SK-N-MC (cell line): ENCODE measurements at regions not wholly inside any gene's neighbourhood (a gene's known extent, or its start where the extent isn't known, plus 50 kb on each side); places are given as distances from the start of the nearest gene placed in this dataset.
"Not testable (repeated sequence)": the region's sequence is repeated elsewhere in the genome, so short reads cannot be mapped to it uniquely, and the experiment has no call there.

ENCODE experiments used
- DNase-seq: peaks from one replicate; pipeline ENCODE4 v3.0.0-alpha.2; 2011; ENCODE audit warnings: low read depth, low spot score
- H3K27ac ChIP-seq: fragments of 200-600 bp; sonication (generic); 2 replicates; pipeline ENCODE4 v1.5.1; 2016; ENCODE audit warnings: mixed run types
- H3K36me3 ChIP-seq: fragments of 200-600 bp; sonication (generic); 2 replicates; pipeline ENCODE4 v1.6.1; 2017; ENCODE audit warnings: antibody characterized with exemption, low read length, mixed read lengths; ENCODE audit not compliant: insufficient read depth
- H3K4me3 ChIP-seq: fragments of 200-600 bp; sonication (generic); 2 replicates; pipeline ENCODE4 v1.5.1; 2016
- H3K9ac ChIP-seq: fragments of 200-600 bp; sonication (generic); 2 replicates; pipeline ENCODE4 v1.8.0; 2017; ENCODE audit warnings: mixed run types, mixed read lengths; ENCODE audit not compliant: insufficient read length
- H3K9me3 ChIP-seq: fragments of 200-600 bp; sonication (generic); 2 replicates; pipeline ENCODE4 v1.6.1; 2017; ENCODE audit warnings: low read depth, mild to moderate bottlenecking, antibody characterized with exemption, low read length, moderate library complexity, mixed read lengths
- EZH2 ChIP-seq: fragments of 200-600 bp; sonication (generic); IDR thresholded peaks from one replicate; pipeline ENCODE4 v1.6.1; 2017; ENCODE audit warnings: antibody characterized with exemption
- FOXP2 ChIP-seq: optimal IDR thresholded peaks from 2 replicates; pipeline ENCODE3; 2011; ENCODE audit warnings: mild to moderate bottlenecking, moderate library complexity; ENCODE audit not compliant: insufficient read depth; ENCODE audit errors: extremely low read length, control extremely low read depth
- POLR2AphosphoS5 ChIP-seq: IDR thresholded peaks from 2 replicates; pipeline ENCODE4 v1.6.1; 2012; ENCODE audit warnings: mild to moderate bottlenecking, low read depth, low read length, borderline replicate concordance

GRCh38 chr12:29012673-29013072 lies 136.4 kb upstream of the FAR2 start:
- no peak for TF ChIP-seq FOXP2
- TF ChIP-seq EZH2, result no peak
- no peak for TF ChIP-seq POLR2AphosphoS5
- Histone ChIP-seq H3K27ac (no peak overlapping the region), H3K36me3 (no peaks in the 10 kb centered on the region), H3K9me3 (no peaks in the 10 kb centered on the region), H3K4me3 (no peak overlapping the region), H3K9ac (no peak overlapping the region)
- no peak for DNase-seq

- H3K27ac ChIP-seq, DNase-seq, H3K4me3 ChIP-seq, H3K36me3 ChIP-seq, H3K9me3 ChIP-seq, H3K9ac ChIP-seq: not testable (repeated sequence)
Observed at GRCh38 chr12:29017532-29017931, 131.5 kb upstream of the FAR2 start.

DNA sequence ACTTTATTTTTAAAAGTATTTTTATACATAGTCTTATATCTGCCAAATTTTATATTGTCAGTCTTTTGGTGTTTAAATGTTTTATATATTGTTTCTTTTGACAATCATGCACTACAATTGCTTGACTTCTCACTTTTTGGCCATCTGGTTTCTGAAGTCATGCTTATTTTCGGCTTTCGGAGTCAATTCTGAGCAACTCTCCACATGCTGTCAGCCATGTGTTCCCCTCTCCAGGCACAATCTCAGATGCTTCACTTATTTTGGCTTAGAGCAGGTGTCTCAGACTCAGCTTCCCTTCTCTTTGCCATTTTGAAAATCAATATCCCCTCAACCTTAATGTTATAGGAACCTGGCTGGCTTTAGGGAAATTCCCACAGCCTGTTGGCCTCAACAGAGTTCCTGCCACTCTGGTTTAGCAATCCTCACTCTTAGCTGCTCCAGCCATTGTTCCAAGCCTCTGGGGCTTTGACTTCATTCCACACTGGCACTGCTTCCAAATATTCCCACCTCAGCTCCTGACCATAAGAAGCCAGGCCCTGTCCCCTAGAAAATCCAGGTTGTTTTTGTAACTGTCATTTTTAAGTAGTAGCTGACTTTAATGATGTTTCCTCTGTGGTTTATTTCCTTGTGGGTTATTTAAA lies 125.5 kb upstream of the FAR2 start:
- no peaks in the 10 kb centered on the region for H3K36me3 ChIP-seq
- peak overlapping the region; percentile 58; the same call in 1 of the 2 replicates for H3K27ac ChIP-seq
- H3K4me3 ChIP-seq, result no peak overlapping the region; the same call in 1 of the 2 replicates
- DNase-seq, result no peak
- no peak for TF ChIP-seq EZH2
- no peak for TF ChIP-seq FOXP2
- no peak for TF ChIP-seq POLR2AphosphoS5
- H3K9me3 ChIP-seq, result no peaks in the 10 kb centered on the region
- H3K9ac ChIP-seq, result no peak overlapping the region

DNA sequence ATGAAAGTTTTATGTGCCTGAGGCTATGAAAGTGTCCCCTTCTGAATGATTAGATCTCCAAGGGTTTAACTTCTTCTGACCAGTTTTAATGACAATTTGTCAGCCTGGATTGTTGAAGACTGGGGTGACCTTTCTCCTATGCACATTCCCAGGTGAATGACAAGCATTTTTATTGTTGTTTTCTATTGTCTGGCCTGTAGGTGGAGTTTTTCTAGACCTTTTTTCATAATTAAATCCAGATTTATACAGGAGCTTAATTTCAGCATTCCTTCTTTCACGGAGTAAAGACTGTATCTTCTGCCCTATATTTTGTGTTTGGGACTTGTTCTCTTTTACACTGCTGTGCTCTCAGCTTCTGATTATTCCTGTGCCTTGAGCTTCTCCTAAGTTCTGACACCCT lies 125.0 kb upstream of the FAR2 start:
- Histone ChIP-seq H3K4me3 (peak overlapping the region; percentile 25; the same call in 1 of the 2 replicates), H3K27ac (peak overlapping the region; percentile 58; the same call in 1 of the 2 replicates), H3K9ac (no peak overlapping the region), H3K36me3 (no peaks in the 10 kb centered on the region), H3K9me3 (no peaks in the 10 kb centered on the region)
- TF ChIP-seq EZH2 (no peak), POLR2AphosphoS5 (no peak), FOXP2 (no peak)
- DNase-seq, result peak; percentile 30

DNA sequence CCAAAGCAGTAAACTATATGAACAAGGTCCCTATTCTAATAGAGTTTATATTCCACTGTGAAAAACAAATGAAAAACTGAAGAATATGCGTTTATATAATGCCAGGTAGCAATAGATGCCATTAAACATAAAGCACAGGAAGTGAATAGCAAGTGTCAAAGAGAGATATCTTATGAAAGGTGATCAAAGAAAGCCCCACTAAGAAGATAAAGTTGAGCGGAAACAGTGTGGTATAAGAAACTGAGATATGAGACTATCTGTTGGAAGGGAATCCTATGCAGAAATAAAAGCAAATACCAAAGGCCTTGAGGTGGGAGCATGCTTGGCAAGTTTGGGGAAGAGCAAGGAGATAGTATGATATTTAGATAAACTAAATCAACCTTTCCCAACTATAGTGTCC lies 123.1 kb upstream of the FAR2 start:
- H3K27ac ChIP-seq, result no peak overlapping the region
- TF ChIP-seq FOXP2 (no peak), EZH2 (no peak), POLR2AphosphoS5 (no peak)
- no peak for DNase-seq
- H3K36me3 ChIP-seq, result no peaks in the 10 kb centered on the region
- H3K9me3 ChIP-seq, result no peaks in the 10 kb centered on the region
- no peak overlapping the region for H3K4me3 ChIP-seq
- no peak overlapping the region for H3K9ac ChIP-seq

DNA sequence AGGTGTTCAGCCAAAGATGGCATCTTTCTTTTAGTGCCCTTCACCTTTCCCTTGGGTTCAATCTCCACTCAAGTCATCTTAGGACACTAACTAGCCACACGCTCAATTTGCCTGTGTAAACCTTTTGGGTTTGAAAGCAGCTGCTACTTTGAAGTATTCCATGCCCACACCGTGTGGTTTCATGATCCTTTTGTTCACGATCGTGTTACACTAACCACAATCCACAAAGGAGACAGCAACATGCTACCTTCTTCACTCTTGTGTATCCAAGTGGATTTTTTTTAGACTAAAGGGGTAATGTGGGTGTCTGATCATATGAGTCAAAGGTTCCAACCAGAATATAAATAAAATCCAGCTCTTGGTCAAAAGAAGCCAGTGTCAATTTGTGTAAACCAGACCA lies 122.7 kb upstream of the FAR2 start:
- Histone ChIP-seq H3K9me3 (no peaks in the 10 kb centered on the region), H3K4me3 (no peak overlapping the region), H3K9ac (no peak overlapping the region), H3K27ac (no peak overlapping the region), H3K36me3 (no peaks in the 10 kb centered on the region)
- TF ChIP-seq POLR2AphosphoS5 (no peak), FOXP2 (no peak), EZH2 (no peak)
- DNase-seq, result no peak

DNA sequence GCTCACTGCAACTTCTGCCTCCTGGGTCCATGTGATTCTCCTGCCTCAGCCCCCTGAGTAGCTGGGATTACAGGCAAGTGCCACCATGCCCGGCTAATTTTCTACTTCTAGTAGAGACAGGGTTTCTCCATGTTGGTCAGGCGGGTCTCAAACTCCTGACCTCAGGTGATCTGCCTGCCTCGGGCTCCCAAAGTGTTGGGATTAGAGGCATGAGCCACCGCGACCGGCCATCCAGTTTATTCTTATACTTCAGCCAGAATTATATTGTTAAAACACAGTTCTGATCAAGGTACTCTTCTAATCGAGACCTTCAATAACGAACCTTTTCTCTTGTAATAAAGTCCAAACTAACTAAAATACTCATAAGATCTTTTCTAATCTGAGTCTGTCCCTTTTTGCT lies 119.6 kb upstream of the FAR2 start:
- not testable (repeated sequence) for H3K36me3 ChIP-seq, DNase-seq, H3K9ac ChIP-seq, H3K27ac ChIP-seq, H3K9me3 ChIP-seq, H3K4me3 ChIP-seq

DNA sequence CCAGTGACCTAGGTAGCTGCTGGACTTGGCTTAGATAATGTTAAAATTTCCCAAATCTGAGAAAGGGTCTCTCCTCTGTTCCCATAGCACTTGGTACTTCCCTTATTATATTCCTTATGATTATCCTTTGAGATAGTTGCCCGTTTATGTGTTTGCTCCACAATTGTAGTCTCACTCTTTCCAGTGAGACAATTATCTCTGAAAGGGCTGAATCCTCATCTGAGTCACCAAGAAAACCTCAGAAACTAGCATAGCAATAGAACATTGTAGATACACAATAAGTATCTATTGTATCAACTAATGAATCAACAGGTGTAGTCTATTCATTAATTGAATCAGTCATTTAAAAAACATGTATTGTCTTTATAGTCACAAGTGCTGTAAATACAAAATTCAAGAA lies 119.1 kb upstream of the FAR2 start:
- H3K9me3 ChIP-seq, result no peaks in the 10 kb centered on the region
- no peaks in the 10 kb centered on the region for H3K36me3 ChIP-seq
- no peak for TF ChIP-seq EZH2
- no peak for TF ChIP-seq POLR2AphosphoS5
- no peak for TF ChIP-seq FOXP2
- DNase-seq, result no peak
- H3K9ac ChIP-seq, result no peak overlapping the region
- no peak overlapping the region for H3K27ac ChIP-seq
- no peak overlapping the region for H3K4me3 ChIP-seq

GRCh38 chr12:29032446-29032845 lies 116.6 kb upstream of the FAR2 start:
- Histone ChIP-seq H3K27ac (no peak overlapping the region), H3K9me3 (no peaks in the 10 kb centered on the region), H3K36me3 (no peaks in the 10 kb centered on the region), H3K4me3 (no peak overlapping the region), H3K9ac (no peak overlapping the region)
- no peak for DNase-seq
- TF ChIP-seq EZH2, result no peak
- TF ChIP-seq POLR2AphosphoS5, result no peak
- no peak for TF ChIP-seq FOXP2
